GM12892 (cell line): ENCODE measurements at regions not wholly inside any gene's neighbourhood (a gene's known extent, or its start where the extent isn't known, plus 50 kb on each side); places are given as distances from the start of the nearest gene placed in this dataset.

Experiments
- DNase-seq: peaks from one replicate; pipeline ENCODE4 v3.0.0; 2011; ENCODE audit not compliant: insufficient read length
- FAIRE-seq: peaks from 2 replicates; lab custom pipeline; 2011; peaks lifted over from hg19 to GRCh38; lab: Jason Lieb, UNC
- POLR2A ChIP-seq: IDR thresholded peaks from 2 replicates; pipeline ENCODE4 v1.6.1; 2011; ENCODE audit warnings: low read depth, low read length, control low read depth
- POLR2AphosphoS5 ChIP-seq: IDR thresholded peaks from 2 replicates; pipeline ENCODE4 v1.6.1; 2011; ENCODE audit warnings: low read depth, low read length, control low read depth
- TAF1 ChIP-seq: IDR thresholded peaks from 2 replicates; pipeline ENCODE4 v1.6.1; 2011; ENCODE audit warnings: low read depth, mild to moderate bottlenecking, control low read depth, low read length, borderline replicate concordance

GRCh38 chr1:219405531-219406331 lies 207.2 kb downstream of the ZC3H11B start:
- DNase-seq: no peak
- TF ChIP-seq POLR2AphosphoS5: no peak
- no peak for TF ChIP-seq TAF1
- no peak for TF ChIP-seq POLR2A
- FAIRE-seq: no peak

- DNase-seq (no peak), FAIRE-seq (no peak)
- TF ChIP-seq POLR2AphosphoS5: no peak
- no peak for TF ChIP-seq TAF1
- TF ChIP-seq POLR2A: no peak
These were observed 208.3 kb downstream of the ZC3H11B start for GRCh38 chr1:219404629-219405028.

- no peak for TF ChIP-seq POLR2AphosphoS5
- no peak for TF ChIP-seq POLR2A
- no peak for TF ChIP-seq TAF1
- no peak for DNase-seq
- no peak for FAIRE-seq
These were observed 210.0 kb downstream of the ZC3H11B start for GRCh38 chr1:219402925-219403324.

- DNase-seq (no peak), FAIRE-seq (no peak)
- no peak for TF ChIP-seq POLR2A
- no peak for TF ChIP-seq POLR2AphosphoS5
- no peak for TF ChIP-seq TAF1
These were observed 210.9 kb downstream of the ZC3H11B start for GRCh38 chr1:219401724-219402625.

- no peak for FAIRE-seq
- DNase-seq: no peak
- no peak for TF ChIP-seq POLR2A
- no peak for TF ChIP-seq TAF1
- TF ChIP-seq POLR2AphosphoS5: no peak
These were observed 213.5 kb downstream of the ZC3H11B start for GRCh38 chr1:219399446-219399845.

- FAIRE-seq: no peak
- no peak for TF ChIP-seq POLR2A
- no peak for DNase-seq
These were observed 214.0 kb downstream of the ZC3H11B start for GRCh38 chr1:219398815-219399396.

- no peak for FAIRE-seq
- no peak for DNase-seq
- TF ChIP-seq POLR2A (no peak), TAF1 (no peak), POLR2AphosphoS5 (no peak)
These were observed 215.4 kb downstream of the ZC3H11B start for GRCh38 chr1:219397511-219397910.

- no peak for TF ChIP-seq POLR2A
- TF ChIP-seq POLR2AphosphoS5: no peak
- TF ChIP-seq TAF1: no peak
- FAIRE-seq (no peak), DNase-seq (no peak)
These were observed 217.6 kb downstream of the LYPLAL1 start for GRCh38 chr1:219391297-219391696.

- no peak for DNase-seq
- TF ChIP-seq TAF1: no peak
- no peak for TF ChIP-seq POLR2AphosphoS5
- no peak for TF ChIP-seq POLR2A
- no peak for FAIRE-seq
These were observed 213.5 kb downstream of the LYPLAL1 start for GRCh38 chr1:219387211-219387610.

- DNase-seq: peak; percentile 18
- peak; percentile 48 for FAIRE-seq
- TF ChIP-seq TAF1 (no peak), POLR2AphosphoS5 (no peak), POLR2A (no peak)
These were observed 212.2 kb downstream of the LYPLAL1 start for GRCh38 chr1:219385787-219386427.

GRCh38 chr1:219383281-219383680 lies 209.6 kb downstream of the LYPLAL1 start:
- FAIRE-seq (no peak), DNase-seq (no peak)
- TF ChIP-seq POLR2AphosphoS5 (no peak), POLR2A (no peak), TAF1 (no peak)
